ENCODE measurements at regions not wholly inside any gene's neighbourhood (a gene's known extent, or its start where the extent isn't known, plus 50 kb on each side); places are given as distances from the start of the nearest gene placed in this dataset.

GRCh38 chr16:27633721-27634120 is 83.8 kb downstream of the KATNIP start:
- H3K27ac ChIP-seq (ENCODE audit: low read depth, low read length) = no peak overlapping the region
- ChIA-PET POLR2A (no interaction called here), RAD21 (ENCODE audit: low non-redundant PET in 1 of 2, low total read pairs in 2 of 2, uncharacterized antibody in 2 of 2, unreplicated experiment in 2 of 2) (no interaction called here), CTCF (no interaction called here)
- no peaks in the 10 kb centered on the region for H3K4me1 ChIP-seq (ENCODE audit: control insufficient read depth in 1 of 2, insufficient read depth in 2 of 2, low read length in 2 of 2)
- no peak overlapping the region for H3K9ac ChIP-seq (ENCODE audit: low read length)
- no peaks in the 10 kb centered on the region for H3K9me2 ChIP-seq (ENCODE audit: insufficient read depth)
- intact Hi-C loops (cut with micrococcal nuclease) = no loop called here
- no peaks in the 10 kb centered on the region for H3K9me3 ChIP-seq (ENCODE audit: control insufficient read depth in 1 of 2, insufficient read depth in 1 of 2, low read depth in 1 of 2, low read length in 2 of 2)
- H4K20me1 ChIP-seq (ENCODE audit: insufficient read depth) = no peaks in the 10 kb centered on the region
- H3K27me3 ChIP-seq (ENCODE audit: insufficient read depth, low read length) = no peaks in the 10 kb centered on the region
- H3K36me3 ChIP-seq (ENCODE audit: control insufficient read depth in 1 of 2, insufficient read depth in 2 of 2, low read length in 2 of 2) = no peaks in the 10 kb centered on the region
- no TSS peak for BruUV-seq (replicated peaks)
- no peaks in the 10 kb centered on the region for H3K79me2 ChIP-seq (ENCODE audit: insufficient read depth, low read length)
- no peak for ATAC-seq
- DNase-seq (ENCODE audit: low read depth, low spot score) = no peak
- TF ChIP-seq SRF (IDR thresholded peaks at IDR 0.05; ENCODE audit: low read depth) (no peak), TCF7L2 (IDR thresholded peaks at IDR 0.05; ENCODE audit: borderline replicate concordance, extremely low read depth, insufficient read depth, insufficient read length) (no peak), ATF3 (IDR thresholded peaks at IDR 0.05) (no peak), CEBPB (IDR thresholded peaks at IDR 0.05; ENCODE audit: low read depth) (no peak)
- no peak overlapping the region for H3K4me3 ChIP-seq (replicated peaks in 1 of 2; ENCODE audit: low read depth in 1 of 2, low read length in 2 of 2)
- no peak overlapping the region for H2AFZ ChIP-seq (ENCODE audit: low read depth, low read length, poor library complexity, severe bottlenecking)
- H3K4me2 ChIP-seq (ENCODE audit: low read length) = no peak overlapping the region

GRCh38 chr16:27634779-27635178 is 84.8 kb downstream of the KATNIP start:
- no peaks in the 10 kb centered on the region for H4K20me1 ChIP-seq (ENCODE audit: insufficient read depth)
- ChIA-PET RAD21 (ENCODE audit: low non-redundant PET in 1 of 2, low total read pairs in 2 of 2, uncharacterized antibody in 2 of 2, unreplicated experiment in 2 of 2) (no interaction called here), CTCF (no interaction called here), POLR2A (no interaction called here)
- no peak overlapping the region for H2AFZ ChIP-seq (ENCODE audit: low read depth, low read length, poor library complexity, severe bottlenecking)
- H3K79me2 ChIP-seq (ENCODE audit: insufficient read depth, low read length) = no peaks in the 10 kb centered on the region
- no peaks in the 10 kb centered on the region; a peak in 1 of 4 replicates for H3K4me1 ChIP-seq (ENCODE audit: control insufficient read depth in 1 of 2, insufficient read depth in 2 of 2, low read length in 2 of 2)
- no peaks in the 10 kb centered on the region for H3K9me3 ChIP-seq (ENCODE audit: control insufficient read depth in 1 of 2, insufficient read depth in 1 of 2, low read depth in 1 of 2, low read length in 2 of 2)
- H3K27me3 ChIP-seq (ENCODE audit: insufficient read depth, low read length) = no peaks in the 10 kb centered on the region
- BruUV-seq (replicated peaks) = no TSS peak
- H3K36me3 ChIP-seq (ENCODE audit: control insufficient read depth in 1 of 2, insufficient read depth in 2 of 2, low read length in 2 of 2) = no peaks in the 10 kb centered on the region
- TF ChIP-seq TCF7L2 (IDR thresholded peaks at IDR 0.05; ENCODE audit: borderline replicate concordance, extremely low read depth, insufficient read depth, insufficient read length) (no peak), ZFX (IDR thresholded peaks at IDR 0.05) (no peak), POLR2A (IDR thresholded peaks at IDR 0.05; ENCODE audit: borderline replicate concordance, extremely low read depth, insufficient read depth, insufficient read length) (no peak), EZH2 (IDR thresholded peaks at IDR 0.05) (no peak), SIN3A (IDR thresholded peaks at IDR 0.05; ENCODE audit: low read depth) (no peak), SP1 (IDR thresholded peaks at IDR 0.05; ENCODE audit: low read depth) (no peak), POLR2AphosphoS5 (IDR thresholded peaks at IDR 0.05; ENCODE audit: low read depth, low read length) (no peak), JUND (IDR thresholded peaks at IDR 0.05) (no peak), EGR1 (IDR thresholded peaks at IDR 0.05; ENCODE audit: low read depth) (no peak), CBX3 (IDR thresholded peaks at IDR 0.05; ENCODE audit: low read depth) (no peak)
- intact Hi-C loops (cut with micrococcal nuclease) = no loop called here
- H3K4me2 ChIP-seq (ENCODE audit: low read length) = no peak overlapping the region
- H3K4me3 ChIP-seq (replicated peaks in 1 of 2; ENCODE audit: low read depth in 1 of 2, low read length in 2 of 2) = no peak overlapping the region
- H3K27ac ChIP-seq (ENCODE audit: low read depth, low read length) = no peak overlapping the region
- no peak overlapping the region for H3K9ac ChIP-seq (ENCODE audit: low read length)
- H3K9me2 ChIP-seq (ENCODE audit: insufficient read depth) = no peaks in the 10 kb centered on the region
- no peak for DNase-seq (ENCODE audit: low read depth, low spot score)
- no peak for ATAC-seq
